GM23248 (cell line): ENCODE measurements at regions not wholly inside any gene's neighbourhood (a gene's known extent, or its start where the extent isn't known, plus 50 kb on each side); places are given as distances from the start of the nearest gene placed in this dataset.

ENCODE experiments used
- DNase-seq: peaks from one replicate; pipeline ENCODE4 v3.0.0-alpha.2; 2015
- H2AFZ ChIP-seq: fragments of 200-600 bp; sonication (generic); 2 replicates; pipeline ENCODE4 v1.6.1; 2016; ENCODE audit warnings: antibody characterized with exemption
- H3F3A ChIP-seq: fragments of 200-600 bp; sonication (generic); 2 replicates; pipeline ENCODE4 v1.6.1; 2016; ENCODE audit warnings: mild to moderate bottlenecking, antibody characterized with exemption, mixed run types; ENCODE audit not compliant: insufficient read depth
- H3K27ac ChIP-seq: fragments of 200-600 bp; sonication (generic); 2 replicates; pipeline ENCODE4 v1.5.1; 2016; ENCODE audit warnings: mild to moderate bottlenecking
- H3K27me3 ChIP-seq: fragments of 200-600 bp; sonication (generic); replicated peaks from 2 replicates; pipeline ENCODE4 v1.6.1; 2016; ENCODE audit warnings: mild to moderate bottlenecking; ENCODE audit not compliant: insufficient read depth
- H3K36me3 ChIP-seq: fragments of 200-600 bp; sonication (generic); 2 replicates; pipeline ENCODE4 v1.6.1; 2016; ENCODE audit warnings: low read depth, mild to moderate bottlenecking
- H3K4me1 ChIP-seq: fragments of 200-600 bp; sonication (generic); 2 replicates; pipeline ENCODE4 v1.6.1; 2016; ENCODE audit warnings: mild to moderate bottlenecking; ENCODE audit not compliant: insufficient read depth
- H3K4me2 ChIP-seq: fragments of 200-600 bp; sonication (generic); one replicate; pipeline ENCODE4 v1.6.1; 2016; ENCODE audit warnings: mild to moderate bottlenecking; ENCODE audit not compliant: unreplicated experiment
- H3K4me3 ChIP-seq: fragments of 200-600 bp; sonication (generic); 2 replicates; pipeline ENCODE4 v1.5.1; 2016; ENCODE audit warnings: mild to moderate bottlenecking
- H3K79me2 ChIP-seq: fragments of 200-600 bp; sonication (generic); 2 replicates; pipeline ENCODE4 v1.6.1; 2016; ENCODE audit warnings: mild to moderate bottlenecking; ENCODE audit not compliant: insufficient read depth
- H3K9ac ChIP-seq: fragments of 200-600 bp; sonication (generic); 2 replicates; pipeline ENCODE4 v1.6.1; 2016; ENCODE audit warnings: mild to moderate bottlenecking
- H3K9me2 ChIP-seq: fragments of 200-600 bp; sonication (generic); 2 replicates; pipeline ENCODE4 v1.6.1; 2016; ENCODE audit warnings: mixed run types, mild to moderate bottlenecking, moderate library complexity; ENCODE audit not compliant: insufficient read depth
- H3K9me3 ChIP-seq: fragments of 200-600 bp; sonication (generic); one replicate; pipeline ENCODE4 v1.6.1; 2017; ENCODE audit warnings: low read depth
- H4K20me1 ChIP-seq: fragments of 200-600 bp; sonication (generic); 2 replicates; pipeline ENCODE4 v1.6.0; 2016; ENCODE audit not compliant: insufficient read depth
- EZH2 ChIP-seq: fragments of 200-600 bp; sonication (generic); IDR thresholded peaks from 2 replicates; pipeline ENCODE4 v1.6.1; 2018; ENCODE audit warnings: antibody characterized with exemption, mild to moderate bottlenecking; ENCODE audit not compliant: insufficient read depth, poor library complexity, severe bottlenecking
- EZH2phosphoT487 ChIP-seq: fragments of 200-600 bp; sonication (generic); IDR thresholded peaks from 2 replicates; pipeline ENCODE4 v1.6.1; 2018; ENCODE audit warnings: antibody characterized with exemption, moderate library complexity, mild to moderate bottlenecking, low read depth; ENCODE audit not compliant: insufficient read depth
- WGBS, 2 experiments: methylation state at CpG; one replicate each; pipeline ENCODE4 v1.1.6; 2015 to 2017; ENCODE audit warnings: low lambda C conversion rate in 2 of 2, low coverage in 1 of 2; ENCODE audit errors: missing lambda C conversion rate in 2 of 2; 5-methylcytosine and 5-hydroxymethylcytosine counted together
- in situ Hi-C: fragments of 300-500 bp; cut with MboI; formaldehyde crosslinking; loops from 2 replicates; pipeline ENCODE4 v1.15.0; 2020

DNA sequence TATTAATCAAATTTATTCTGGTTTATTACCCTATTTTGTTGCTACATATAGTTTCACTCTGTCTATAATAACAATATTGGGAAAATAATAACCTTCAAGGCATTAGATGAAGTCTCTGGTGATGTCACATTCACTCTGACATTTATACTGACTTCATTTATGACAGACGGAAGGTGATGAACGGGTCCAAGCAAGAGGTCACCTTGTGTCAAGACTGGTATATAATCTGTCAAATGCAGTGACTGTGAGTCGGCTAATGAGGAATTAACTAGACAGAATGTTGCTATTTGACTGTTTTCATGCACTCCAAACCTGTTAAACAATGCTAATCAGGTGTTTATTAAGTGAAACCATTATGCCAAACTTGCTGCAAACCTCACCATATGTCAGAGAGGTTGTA is 800.5 kb upstream of the KLHL1 start:
- no peaks in the 10 kb centered on the region for H4K20me1 ChIP-seq
- DNase-seq, result no peak
- H3K27ac ChIP-seq, result no peak overlapping the region
- H3F3A ChIP-seq, result no peaks in the 10 kb centered on the region
- WGBS, 2 experiments, result 43 to 45% methylated on average over 3 of the region's 3 CpGs
- no peaks in the 10 kb centered on the region for H3K79me2 ChIP-seq
- no peak overlapping the region for H3K4me2 ChIP-seq
- H3K9me2 ChIP-seq, result no peaks in the 10 kb centered on the region
- H3K9me3 ChIP-seq, result no peaks in the 10 kb centered on the region
- TF ChIP-seq EZH2 (no peak), EZH2phosphoT487 (no peak)
- H3K27me3 ChIP-seq, result no peaks in the 10 kb centered on the region
- H3K4me3 ChIP-seq, result no peak overlapping the region
- H3K36me3 ChIP-seq, result no peaks in the 10 kb centered on the region
- H2AFZ ChIP-seq, result no peak overlapping the region
- H3K9ac ChIP-seq, result no peak overlapping the region
- no peaks in the 10 kb centered on the region for H3K4me1 ChIP-seq
- in situ Hi-C loops, result no loop called here

DNA sequence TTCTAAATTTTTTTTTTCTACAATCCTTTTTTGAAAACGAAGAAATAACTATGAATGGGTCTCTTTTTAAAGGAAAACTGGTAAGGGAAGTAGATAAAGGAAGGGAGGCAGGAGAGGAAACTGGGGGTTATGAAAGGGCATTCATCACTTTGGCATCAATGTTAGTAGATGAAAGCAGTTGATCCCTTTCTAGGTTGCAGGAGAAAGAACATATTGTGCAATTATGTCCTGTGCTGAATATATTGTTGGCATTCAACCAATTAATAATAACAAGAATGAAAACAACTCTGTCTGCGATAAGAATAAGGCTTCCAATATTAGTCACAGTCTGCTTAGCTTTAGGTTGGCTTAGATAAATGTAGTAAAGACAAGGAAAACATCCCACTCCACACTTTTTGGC is 796.8 kb upstream of the KLHL1 start:
- Histone ChIP-seq H3K36me3 (no peaks in the 10 kb centered on the region), H3K79me2 (no peaks in the 10 kb centered on the region), H3K4me3 (no peak overlapping the region), H3K27me3 (no peaks in the 10 kb centered on the region), H3K27ac (no peak overlapping the region), H3K4me2 (no peak overlapping the region), H3K9ac (no peak overlapping the region), H3F3A (no peaks in the 10 kb centered on the region), H4K20me1 (no peaks in the 10 kb centered on the region), H3K9me3 (no peaks in the 10 kb centered on the region), H2AFZ (no peak overlapping the region), H3K4me1 (no peaks in the 10 kb centered on the region), H3K9me2 (no peaks in the 10 kb centered on the region)
- TF ChIP-seq EZH2 (no peak), EZH2phosphoT487 (no peak)
- in situ Hi-C loops, result no loop called here
- 0 to 1% methylated on average over 2 of the region's 2 CpGs for WGBS, 2 experiments
- DNase-seq, result no peak

DNA sequence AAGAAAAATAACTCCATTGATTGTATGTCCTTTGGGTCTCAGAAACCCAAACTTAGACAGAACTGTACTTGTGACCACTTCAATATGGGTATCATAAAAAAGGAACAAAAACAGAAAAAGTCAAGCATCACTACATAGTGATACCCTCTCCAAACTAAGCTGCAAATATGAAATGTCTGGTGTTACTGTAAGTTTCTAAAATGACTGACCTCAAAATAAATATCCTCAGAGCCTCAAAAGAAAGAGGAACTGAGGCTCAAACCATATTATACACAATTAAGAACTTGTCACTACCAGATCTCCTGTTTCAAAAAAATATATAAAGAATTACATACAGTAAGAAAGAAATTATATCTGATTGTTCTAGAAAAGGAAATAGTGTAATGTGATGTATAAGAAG is 787.9 kb upstream of the KLHL1 start:
- no peak overlapping the region for H3K4me2 ChIP-seq
- H3K36me3 ChIP-seq, result no peaks in the 10 kb centered on the region
- no peaks in the 10 kb centered on the region for H3F3A ChIP-seq
- in situ Hi-C loops, result no loop called here
- no peaks in the 10 kb centered on the region for H3K9me3 ChIP-seq
- TF ChIP-seq EZH2 (no peak), EZH2phosphoT487 (no peak)
- H3K9me2 ChIP-seq, result no peaks in the 10 kb centered on the region; the same call in 1 of the 2 replicates
- no peaks in the 10 kb centered on the region for H3K27me3 ChIP-seq
- no peak overlapping the region for H3K9ac ChIP-seq
- no peaks in the 10 kb centered on the region for H3K4me1 ChIP-seq
- H2AFZ ChIP-seq, result no peak overlapping the region
- H3K4me3 ChIP-seq, result no peak overlapping the region
- no peak for DNase-seq
- H3K79me2 ChIP-seq, result no peaks in the 10 kb centered on the region
- no peaks in the 10 kb centered on the region for H4K20me1 ChIP-seq
- no peak overlapping the region for H3K27ac ChIP-seq

DNA sequence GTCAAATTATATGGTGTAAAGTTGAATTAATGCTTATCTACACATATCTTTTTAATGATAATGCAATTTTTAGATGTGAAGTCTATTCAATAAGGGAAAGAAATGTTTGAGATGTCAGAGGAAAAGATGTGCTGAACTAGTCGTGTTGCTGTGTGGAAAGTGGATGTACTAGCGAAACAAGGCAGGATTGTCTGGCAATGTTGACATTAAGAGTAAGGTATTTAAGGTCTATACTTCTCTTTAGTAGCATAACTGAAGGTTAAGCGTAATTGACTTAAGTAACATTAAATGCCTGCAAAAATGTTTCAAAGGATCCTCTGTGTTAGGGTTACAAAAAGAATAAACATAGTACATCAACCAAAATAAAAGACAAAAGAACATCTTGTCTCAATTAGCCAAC is 787.3 kb upstream of the KLHL1 start:
- DNase-seq, result no peak
- 17% methylated on average over 3 of the region's 3 CpGs for WGBS, 2 experiments
- H3K9me2 ChIP-seq, result no peaks in the 10 kb centered on the region; the same call in 1 of the 2 replicates
- no peak overlapping the region for H3K4me2 ChIP-seq
- no peak overlapping the region for H3K4me3 ChIP-seq
- TF ChIP-seq EZH2, result no peak
- TF ChIP-seq EZH2phosphoT487, result no peak
- H3K9me3 ChIP-seq, result no peaks in the 10 kb centered on the region
- no peak overlapping the region for H2AFZ ChIP-seq
- in situ Hi-C loops, result no loop called here
- H4K20me1 ChIP-seq, result no peaks in the 10 kb centered on the region
- H3K9ac ChIP-seq, result no peak overlapping the region
- H3K27me3 ChIP-seq, result no peaks in the 10 kb centered on the region
- H3K27ac ChIP-seq, result no peak overlapping the region
- no peaks in the 10 kb centered on the region for H3F3A ChIP-seq
- H3K4me1 ChIP-seq, result no peaks in the 10 kb centered on the region
- H3K79me2 ChIP-seq, result no peaks in the 10 kb centered on the region
- H3K36me3 ChIP-seq, result no peaks in the 10 kb centered on the region

DNA sequence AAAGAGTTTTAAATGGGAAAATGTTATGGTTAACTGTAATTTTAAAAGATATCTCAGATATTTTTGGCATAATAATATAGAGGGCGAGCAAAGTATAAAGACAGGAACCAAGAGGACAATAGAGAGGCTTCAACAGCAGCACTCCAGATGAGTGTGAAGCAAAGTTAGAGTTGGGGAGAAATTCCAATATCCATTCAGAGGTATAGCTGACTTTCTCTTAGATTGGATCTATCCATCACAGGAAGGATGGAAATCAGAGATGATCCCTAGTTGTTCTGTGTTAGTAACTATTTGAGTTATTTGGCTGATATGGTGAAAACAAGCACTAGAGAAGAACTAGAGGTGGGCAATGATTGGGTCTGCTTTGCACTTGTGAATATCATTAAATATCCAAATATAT is 786.0 kb upstream of the KLHL1 start:
- Histone ChIP-seq H3K4me2 (no peak overlapping the region), H3F3A (no peaks in the 10 kb centered on the region), H3K4me1 (no peaks in the 10 kb centered on the region), H2AFZ (no peak overlapping the region), H3K9me2 (no peaks in the 10 kb centered on the region; the same call in 1 of the 2 replicates), H3K27me3 (no peaks in the 10 kb centered on the region), H3K36me3 (no peaks in the 10 kb centered on the region), H3K79me2 (no peaks in the 10 kb centered on the region), H3K4me3 (no peak overlapping the region), H4K20me1 (no peaks in the 10 kb centered on the region), H3K27ac (no peak overlapping the region), H3K9ac (no peak overlapping the region), H3K9me3 (no peaks in the 10 kb centered on the region)
- in situ Hi-C loops, result no loop called here
- 3 to 6% methylated on average over 1 of the region's 1 CpG for WGBS, 2 experiments
- DNase-seq, result no peak
- TF ChIP-seq EZH2, result no peak
- TF ChIP-seq EZH2phosphoT487, result no peak
